ENCODE measurements at regions not wholly inside any gene's neighbourhood (a gene's known extent, or its start where the extent isn't known, plus 50 kb on each side); places are given as distances from the start of the nearest gene placed in this dataset.

DNA sequence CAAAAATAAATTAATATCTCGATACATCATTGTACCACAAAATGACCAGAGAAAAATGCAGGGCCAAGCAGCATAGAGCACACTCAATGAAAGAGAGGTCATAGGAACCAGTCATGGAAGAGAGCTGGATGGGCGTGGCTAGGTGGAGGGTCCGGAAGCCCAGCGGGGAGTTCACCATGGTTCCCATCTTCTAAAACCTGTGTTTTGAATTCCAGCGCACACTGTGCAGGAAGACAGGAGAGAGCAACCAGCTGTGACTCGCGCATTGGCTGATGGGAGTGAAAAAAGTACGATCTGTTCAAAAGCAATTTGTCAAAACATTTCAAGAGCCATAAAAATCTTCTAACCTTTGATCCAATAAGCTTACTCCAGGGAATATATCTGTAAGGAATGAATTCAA, 125.2 kb upstream of the NANOS1 start:
- intact Hi-C loops (cut with DNase I; ENCODE audit: low total_unique reads): no loop called here
- Histone ChIP-seq H3K9me3 (no peaks in the 10 kb centered on the region), H3K4me1 (no peaks in the 10 kb centered on the region), H3K27ac (no peak overlapping the region), H3K36me3 (ENCODE audit: low read depth, missing control alignments) (no peaks in the 10 kb centered on the region), H3K27me3 (no peaks in the 10 kb centered on the region), H3K4me3 (no peak overlapping the region)
- WGBS, 2 donors: 77 to 81% methylated on average over 8 of the region's 8 CpGs
- DNase-seq: no peak
- TF ChIP-seq, protein P1, sequence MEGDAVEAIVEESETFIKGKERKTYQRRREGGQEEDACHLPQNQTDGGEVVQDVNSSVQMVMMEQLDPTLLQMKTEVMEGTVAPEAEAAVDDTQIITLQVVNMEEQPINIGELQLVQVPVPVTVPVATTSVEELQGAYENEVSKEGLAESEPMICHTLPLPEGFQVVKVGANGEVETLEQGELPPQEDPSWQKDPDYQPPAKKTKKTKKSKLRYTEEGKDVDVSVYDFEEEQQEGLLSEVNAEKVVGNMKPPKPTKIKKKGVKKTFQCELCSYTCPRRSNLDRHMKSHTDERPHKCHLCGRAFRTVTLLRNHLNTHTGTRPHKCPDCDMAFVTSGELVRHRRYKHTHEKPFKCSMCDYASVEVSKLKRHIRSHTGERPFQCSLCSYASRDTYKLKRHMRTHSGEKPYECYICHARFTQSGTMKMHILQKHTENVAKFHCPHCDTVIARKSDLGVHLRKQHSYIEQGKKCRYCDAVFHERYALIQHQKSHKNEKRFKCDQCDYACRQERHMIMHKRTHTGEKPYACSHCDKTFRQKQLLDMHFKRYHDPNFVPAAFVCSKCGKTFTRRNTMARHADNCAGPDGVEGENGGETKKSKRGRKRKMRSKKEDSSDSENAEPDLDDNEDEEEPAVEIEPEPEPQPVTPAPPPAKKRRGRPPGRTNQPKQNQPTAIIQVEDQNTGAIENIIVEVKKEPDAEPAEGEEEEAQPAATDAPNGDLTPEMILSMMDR (IDR thresholded peaks at IDR 0.05): no peak
- no peak for TF ChIP-seq POLR2A (IDR thresholded peaks at IDR 0.05)

GRCh38 chr10:118907051-118907450, 122.5 kb upstream of the NANOS1 start:
- intact Hi-C loops (cut with DNase I; ENCODE audit: low total_unique reads): no loop called here
- Histone ChIP-seq H3K4me1 (no peaks in the 10 kb centered on the region), H3K27me3 (no peaks in the 10 kb centered on the region), H3K4me3 (no peak overlapping the region), H3K27ac (no peak overlapping the region), H3K36me3 (ENCODE audit: low read depth, missing control alignments) (no peaks in the 10 kb centered on the region), H3K9me3 (no peaks in the 10 kb centered on the region)
- DNase-seq: no peak
- WGBS, 2 donors: 94 to 98% methylated on average over 5 of the region's 5 CpGs
- TF ChIP-seq POLR2A (IDR thresholded peaks at IDR 0.05): no peak
- TF ChIP-seq, protein P1 (IDR thresholded peaks at IDR 0.05): no peak

GRCh38 chr10:118908557-118909256, 120.8 kb upstream of the NANOS1 start:
- no peaks in the 10 kb centered on the region for H3K27me3 ChIP-seq
- intact Hi-C loops (cut with DNase I; ENCODE audit: low total_unique reads): no loop called here
- DNase-seq: no peak
- WGBS, 2 donors: 70 to 82% methylated on average over 14 to 16 of the region's 16 CpGs
- no peaks in the 10 kb centered on the region for H3K9me3 ChIP-seq
- no peak overlapping the region for H3K4me3 ChIP-seq
- no peak overlapping the region for H3K27ac ChIP-seq
- TF ChIP-seq, protein P1 (IDR thresholded peaks at IDR 0.05): no peak
- TF ChIP-seq POLR2A (IDR thresholded peaks at IDR 0.05): no peak
- no peaks in the 10 kb centered on the region for H3K36me3 ChIP-seq (ENCODE audit: low read depth, missing control alignments)
- H3K4me1 ChIP-seq: peaks cover 1% of the 10 kb centered on the region

DNA sequence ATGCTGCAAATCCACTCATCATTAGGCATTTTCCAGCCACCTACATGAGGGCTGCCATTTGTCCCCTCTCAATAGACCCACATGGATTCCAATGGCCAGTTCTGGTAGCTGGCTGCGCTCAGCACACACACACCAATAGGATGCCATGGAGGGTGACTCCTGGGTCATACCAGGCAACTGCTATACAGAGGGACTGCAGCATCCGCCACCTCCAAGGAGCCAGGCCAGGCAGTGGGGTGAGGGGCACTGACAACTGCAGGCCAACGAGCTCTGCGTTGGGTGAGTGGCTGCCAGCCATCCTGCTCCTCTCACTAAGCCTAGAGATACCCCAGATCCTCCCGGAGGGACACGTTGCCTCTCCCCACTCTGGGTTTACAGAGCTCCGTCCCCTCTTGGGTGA, 118.8 kb upstream of the NANOS1 start:
- H3K9me3 ChIP-seq: no peaks in the 10 kb centered on the region
- H3K27ac ChIP-seq: no peak overlapping the region
- no peaks in the 10 kb centered on the region for H3K27me3 ChIP-seq
- TF ChIP-seq, protein P1 (IDR thresholded peaks at IDR 0.05): no peak
- no peak for TF ChIP-seq POLR2A (IDR thresholded peaks at IDR 0.05)
- 76 to 84% methylated on average over 5 to 7 of the region's 7 CpGs for WGBS, 2 donors
- no peaks in the 10 kb centered on the region for H3K36me3 ChIP-seq (ENCODE audit: low read depth, missing control alignments)
- DNase-seq: no peak
- intact Hi-C loops (cut with DNase I; ENCODE audit: low total_unique reads): no loop called here
- peaks cover 5% of the 10 kb centered on the region for H3K4me1 ChIP-seq
- no peak overlapping the region for H3K4me3 ChIP-seq

- peaks cover 5% of the 10 kb centered on the region for H3K4me1 ChIP-seq
- no peak overlapping the region for H3K4me3 ChIP-seq
- intact Hi-C loops (cut with DNase I; ENCODE audit: low total_unique reads): no loop called here
- no peaks in the 10 kb centered on the region for H3K9me3 ChIP-seq
- WGBS, 2 donors: 56 to 71% methylated on average over 5 of the region's 5 CpGs
- DNase-seq: peak; percentile 18
- TF ChIP-seq, protein P1 (IDR thresholded peaks at IDR 0.05): no peak
- TF ChIP-seq POLR2A (IDR thresholded peaks at IDR 0.05): no peak
- no peaks in the 10 kb centered on the region for H3K27me3 ChIP-seq
- no peak overlapping the region for H3K27ac ChIP-seq
- H3K36me3 ChIP-seq (ENCODE audit: low read depth, missing control alignments): no peaks in the 10 kb centered on the region
Observed at GRCh38 chr10:118911363-118911762, 118.2 kb upstream of the NANOS1 start.

Data from testis (tissue), 2 donors.